Fibroblast of lung (primary cell): ENCODE measurements at regions not wholly inside any gene's neighbourhood (a gene's known extent, or its start where the extent isn't known, plus 50 kb on each side); places are given as distances from the start of the nearest gene placed in this dataset.

Experiments used
- DNase-seq, 2 donors: peaks; one replicate each; pipeline versions ENCODE4 v3.0.0 to v3.0.0-alpha.2; 2010; ENCODE audit warnings: low read depth in 2 of 2
- H2AFZ ChIP-seq: 2 replicates; pipeline ENCODE4 v1.5.1; 2012; ENCODE audit warnings: low read length, control low read depth, inconsistent platforms
- H3K27ac ChIP-seq: 2 replicates; pipeline ENCODE4 v1.5.1; 2011; ENCODE audit warnings: low read length, control low read depth; ENCODE audit not compliant: insufficient read depth
- H3K27me3 ChIP-seq: 2 replicates; pipeline ENCODE4 v1.5.1; 2011; ENCODE audit warnings: mild to moderate bottlenecking, low read length; ENCODE audit not compliant: control insufficient read depth, insufficient read depth
- H3K36me3 ChIP-seq: 2 replicates; pipeline ENCODE4 v1.5.1; 2011; ENCODE audit warnings: low read length; ENCODE audit not compliant: control insufficient read depth, insufficient read depth
- H3K4me1 ChIP-seq: 2 replicates; pipeline ENCODE4 v1.5.1; 2011; ENCODE audit warnings: low read length; ENCODE audit not compliant: control insufficient read depth, insufficient read depth; ENCODE audit errors: extremely low read depth
- H3K4me2 ChIP-seq: 2 replicates; pipeline ENCODE4 v1.5.1; 2011; ENCODE audit warnings: low read length, control low read depth; ENCODE audit not compliant: insufficient read depth; ENCODE audit errors: extremely low read depth
- H3K4me3 ChIP-seq, 4 experiments: fragments of 200-600 bp in 1 of 4; sonication (generic) in 1 of 4; replicated peaks in 1 of 4; 2 replicates each; pipeline ENCODE4 v1.5.1; 2011 to 2016; ENCODE audit warnings: low read length in 4 of 4, low read depth in 3 of 4, mild to moderate bottlenecking in 3 of 4, control low read depth in 2 of 4, inconsistent platforms in 1 of 4, mixed read lengths in 1 of 4; ENCODE audit not compliant: insufficient read depth in 1 of 4; ENCODE audit errors: control extremely low read depth in 1 of 4
- H3K79me2 ChIP-seq: 2 replicates; pipeline ENCODE4 v1.5.1; 2012; ENCODE audit warnings: mild to moderate bottlenecking, low read length, inconsistent platforms; ENCODE audit not compliant: control insufficient read depth, insufficient read depth
- H3K9ac ChIP-seq: 2 replicates; pipeline ENCODE4 v1.5.1; 2011; ENCODE audit warnings: mild to moderate bottlenecking, low read length, control low read depth; ENCODE audit not compliant: insufficient read depth
- H3K9me3 ChIP-seq: 2 replicates; pipeline ENCODE4 v1.5.1; 2012; ENCODE audit warnings: low read depth, low read length; ENCODE audit not compliant: control insufficient read depth, insufficient read depth
- H4K20me1 ChIP-seq: 2 replicates; pipeline ENCODE4 v1.5.1; 2011; ENCODE audit warnings: low read length; ENCODE audit not compliant: control insufficient read depth, insufficient read depth; ENCODE audit errors: extremely low read depth
- EZH2 ChIP-seq: IDR thresholded peaks from 2 replicates; pipeline ENCODE4 v1.5.1; 2012; ENCODE audit warnings: low read length, control low read depth, mild to moderate bottlenecking; ENCODE audit errors: missing control alignments
- TF ChIP-seq, protein P1 (sequence below), 2 donors: IDR thresholded peaks in 1 of 2; conservative IDR thresholded peaks in 1 of 2; 1 replicate in 1 of 2; 2 replicates in 1 of 2; pipeline ENCODE4 v1.5.1; 2011 to 2012; ENCODE audit warnings: low read length in 2 of 2, control low read depth in 1 of 2, inconsistent platforms in 1 of 2, low read depth in 1 of 2, mild to moderate bottlenecking in 1 of 2

DNA sequence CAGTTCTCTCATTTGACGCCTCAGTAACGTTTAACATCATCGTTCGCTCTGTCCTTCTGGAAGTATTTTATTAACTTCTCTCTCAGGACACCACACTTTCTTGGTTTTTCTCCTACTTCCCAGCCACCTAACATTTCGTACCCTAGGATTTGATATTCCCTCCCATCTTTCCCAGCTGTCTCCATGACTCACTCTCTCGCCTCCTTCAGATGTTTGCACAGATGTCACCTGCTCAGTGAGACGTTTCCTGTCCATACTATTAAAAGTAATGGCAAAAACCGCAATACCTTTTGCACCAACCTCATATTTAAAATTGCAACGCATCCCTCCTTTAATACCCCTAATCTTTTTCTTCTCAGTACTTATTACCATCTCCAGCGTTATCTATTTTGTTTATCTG lies 62.1 kb upstream of the SPRED1 start:
- Histone ChIP-seq H3K36me3 (no peaks in the 10 kb centered on the region), H3K9me3 (no peaks in the 10 kb centered on the region), H4K20me1 (no peaks in the 10 kb centered on the region), H3K4me2 (no peak overlapping the region), H3K79me2 (no peaks in the 10 kb centered on the region), H3K27ac (no peak overlapping the region), H2AFZ (no peak overlapping the region), H3K9ac (no peak overlapping the region), H3K4me3 (no peak overlapping the region), H3K4me1 (no peaks in the 10 kb centered on the region), H3K27me3 (no peaks in the 10 kb centered on the region)
- TF ChIP-seq, protein P1, sequence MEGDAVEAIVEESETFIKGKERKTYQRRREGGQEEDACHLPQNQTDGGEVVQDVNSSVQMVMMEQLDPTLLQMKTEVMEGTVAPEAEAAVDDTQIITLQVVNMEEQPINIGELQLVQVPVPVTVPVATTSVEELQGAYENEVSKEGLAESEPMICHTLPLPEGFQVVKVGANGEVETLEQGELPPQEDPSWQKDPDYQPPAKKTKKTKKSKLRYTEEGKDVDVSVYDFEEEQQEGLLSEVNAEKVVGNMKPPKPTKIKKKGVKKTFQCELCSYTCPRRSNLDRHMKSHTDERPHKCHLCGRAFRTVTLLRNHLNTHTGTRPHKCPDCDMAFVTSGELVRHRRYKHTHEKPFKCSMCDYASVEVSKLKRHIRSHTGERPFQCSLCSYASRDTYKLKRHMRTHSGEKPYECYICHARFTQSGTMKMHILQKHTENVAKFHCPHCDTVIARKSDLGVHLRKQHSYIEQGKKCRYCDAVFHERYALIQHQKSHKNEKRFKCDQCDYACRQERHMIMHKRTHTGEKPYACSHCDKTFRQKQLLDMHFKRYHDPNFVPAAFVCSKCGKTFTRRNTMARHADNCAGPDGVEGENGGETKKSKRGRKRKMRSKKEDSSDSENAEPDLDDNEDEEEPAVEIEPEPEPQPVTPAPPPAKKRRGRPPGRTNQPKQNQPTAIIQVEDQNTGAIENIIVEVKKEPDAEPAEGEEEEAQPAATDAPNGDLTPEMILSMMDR (conservative IDR thresholded peaks at IDR 0.05 in 1 of 2, IDR thresholded peaks at IDR 0.05 in 1 of 2; ENCODE audit: low read depth in 1 of 2, low read length in 2 of 2), result no peak
- no peak for TF ChIP-seq EZH2
- no peak for DNase-seq

DNA sequence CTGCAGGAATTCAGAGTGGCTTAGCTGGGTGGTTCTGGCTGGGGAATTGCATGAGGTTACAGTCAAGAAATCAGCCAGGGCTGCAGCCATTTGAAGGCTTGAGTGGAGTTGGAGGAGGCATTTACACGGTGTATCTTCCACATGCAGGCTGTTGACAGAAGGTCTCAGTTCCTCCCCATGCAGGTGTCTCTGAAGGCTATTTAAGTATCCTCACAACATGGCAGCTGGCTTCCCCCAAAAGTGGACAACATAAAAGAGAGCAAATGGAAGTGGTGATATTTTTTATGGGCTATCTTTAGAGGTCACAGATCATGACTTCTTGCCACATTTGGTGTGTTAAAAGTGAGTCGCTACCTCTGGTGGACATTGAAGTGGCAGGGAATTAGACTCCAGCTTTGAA lies 60.1 kb upstream of the SPRED1 start:
- DNase-seq, result no peak
- H3K4me2 ChIP-seq, result no peak overlapping the region
- H3K27ac ChIP-seq, result no peak overlapping the region
- H3K36me3 ChIP-seq, result no peaks in the 10 kb centered on the region
- H2AFZ ChIP-seq, result no peak overlapping the region
- H3K9me3 ChIP-seq, result no peaks in the 10 kb centered on the region
- TF ChIP-seq, protein P1 (conservative IDR thresholded peaks at IDR 0.05 in 1 of 2, IDR thresholded peaks at IDR 0.05 in 1 of 2; ENCODE audit: low read depth in 1 of 2, low read length in 2 of 2), result no peak
- no peak for TF ChIP-seq EZH2
- no peaks in the 10 kb centered on the region for H3K79me2 ChIP-seq
- H3K27me3 ChIP-seq, result no peaks in the 10 kb centered on the region
- no peak overlapping the region for H3K4me3 ChIP-seq
- H3K9ac ChIP-seq, result no peak overlapping the region
- H4K20me1 ChIP-seq, result no peaks in the 10 kb centered on the region
- H3K4me1 ChIP-seq, result no peaks in the 10 kb centered on the region

DNA sequence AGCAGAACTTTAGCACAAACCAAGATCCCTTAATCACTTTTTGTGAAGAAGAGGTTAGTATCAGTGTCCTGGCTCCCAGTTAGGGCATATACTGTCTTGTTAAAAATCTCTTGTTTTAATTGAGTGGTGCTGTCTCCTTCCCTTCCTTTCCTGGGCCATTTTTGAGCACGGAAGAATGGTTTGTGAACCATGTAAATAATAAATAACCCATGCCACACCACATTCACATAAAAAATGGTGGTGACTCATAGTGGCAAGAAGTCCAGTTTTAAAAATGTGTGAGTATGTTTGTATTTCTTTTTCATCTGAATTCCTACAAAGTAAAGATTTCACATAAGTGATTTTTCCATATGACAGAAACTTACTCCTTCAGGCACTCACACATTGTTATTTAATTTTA lies 59.1 kb upstream of the SPRED1 start:
- H3K4me2 ChIP-seq, result no peak overlapping the region
- no peaks in the 10 kb centered on the region for H3K36me3 ChIP-seq
- no peaks in the 10 kb centered on the region for H3K4me1 ChIP-seq
- H3K9me3 ChIP-seq, result no peaks in the 10 kb centered on the region
- TF ChIP-seq, protein P1 (conservative IDR thresholded peaks at IDR 0.05 in 1 of 2, IDR thresholded peaks at IDR 0.05 in 1 of 2; ENCODE audit: low read depth in 1 of 2, low read length in 2 of 2), result no peak
- TF ChIP-seq EZH2, result no peak
- H3K27me3 ChIP-seq, result no peaks in the 10 kb centered on the region
- peak; percentile 35 to 41 for DNase-seq
- no peak overlapping the region for H3K9ac ChIP-seq
- no peaks in the 10 kb centered on the region for H4K20me1 ChIP-seq
- H2AFZ ChIP-seq, result no peak overlapping the region
- no peak overlapping the region for H3K4me3 ChIP-seq
- H3K79me2 ChIP-seq, result no peaks in the 10 kb centered on the region
- no peak overlapping the region for H3K27ac ChIP-seq
